GM18858 (cell line): ENCODE measurements at regions not wholly inside any gene's neighbourhood (a gene's known extent, or its start where the extent isn't known, plus 50 kb on each side); places are given as distances from the start of the nearest gene placed in this dataset.
"Not testable (repeated sequence)": the region's sequence is repeated elsewhere in the genome, so short reads cannot be mapped to it uniquely, and the experiment has no call there.

Experiments
- ATAC-seq: cut with Tn5 transposase; IDR thresholded peaks from one replicate; pipeline ENCODE4 v1.9.1; 2021; ENCODE audit not compliant: unreplicated experiment

DNA sequence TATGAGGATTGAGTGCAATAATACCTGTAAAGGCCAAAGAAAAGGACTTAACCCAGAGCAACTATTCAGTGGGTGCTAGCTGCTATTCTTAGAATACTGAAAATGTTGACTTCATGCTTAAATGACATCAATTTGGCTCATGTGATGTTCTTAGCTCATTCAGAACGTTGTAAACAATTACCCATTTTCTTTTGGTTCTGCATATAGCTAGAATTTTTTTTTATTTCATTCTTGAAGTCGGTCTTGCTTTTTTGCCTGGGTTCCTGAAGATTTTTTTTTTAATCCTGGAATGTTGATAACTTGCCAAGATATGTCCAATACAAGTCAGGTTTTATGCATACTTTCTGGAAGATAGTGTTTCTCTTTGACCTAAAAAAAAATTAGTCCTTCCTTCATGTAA, 772.0 kb downstream of the LTN1 start:
- no peak for ATAC-seq

- no peak for ATAC-seq
Observed at GRCh38 chr21:28216976-28217523, 775.6 kb downstream of the LTN1 start.

DNA sequence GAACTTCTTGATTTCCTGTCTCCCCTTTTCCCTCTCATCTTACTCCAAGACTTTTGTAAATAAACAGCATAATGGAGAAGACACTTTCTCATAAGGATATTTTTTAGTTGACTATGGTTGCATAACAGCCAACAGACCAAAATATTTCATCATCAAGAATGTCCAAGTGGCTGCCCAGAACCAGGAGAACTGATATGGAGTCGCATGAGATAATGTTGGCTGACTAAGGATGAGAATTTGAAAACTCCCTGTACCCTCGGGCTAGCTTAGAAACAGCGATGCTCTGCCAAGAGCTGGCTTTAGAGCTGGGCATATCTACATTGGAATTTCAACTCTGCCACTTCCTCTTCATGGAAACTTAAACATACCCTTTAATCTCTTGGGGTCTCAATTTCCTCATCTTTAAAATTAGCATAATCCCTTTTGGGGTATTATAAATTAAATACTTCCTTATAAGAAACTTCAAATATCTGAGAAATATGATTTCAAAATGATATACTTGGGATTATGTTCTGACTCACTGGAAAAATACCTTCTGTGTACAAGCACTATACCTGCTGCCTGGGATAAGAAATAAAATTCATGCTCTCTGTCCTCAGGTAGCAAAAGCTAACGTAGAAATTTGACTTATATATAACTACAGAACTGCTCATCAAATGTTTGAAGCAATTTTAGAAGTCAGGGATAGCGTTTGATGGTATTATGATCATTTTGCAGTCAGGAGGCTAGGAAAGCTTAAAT, 777.3 kb downstream of the LTN1 start:
- ATAC-seq, result no peak

DNA sequence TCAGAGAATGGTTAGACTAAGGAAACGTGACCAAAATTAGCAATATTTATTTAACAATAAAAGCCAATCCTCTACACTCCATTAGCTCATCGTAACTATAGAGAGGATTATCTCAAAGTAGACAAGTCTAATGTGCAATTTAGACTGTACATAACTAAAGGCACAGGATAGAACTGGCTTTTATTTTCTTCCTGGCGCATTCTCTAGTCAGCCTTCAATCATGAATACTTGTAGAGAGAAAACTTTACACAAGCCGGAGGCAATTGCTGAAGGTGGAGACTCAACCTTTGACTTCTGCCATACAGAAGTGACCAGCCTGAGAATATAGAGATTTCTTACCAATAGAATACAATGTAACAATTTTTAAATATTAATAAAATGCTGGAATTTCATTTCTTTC, 777.9 kb downstream of the LTN1 start:
- ATAC-seq, result no peak

DNA sequence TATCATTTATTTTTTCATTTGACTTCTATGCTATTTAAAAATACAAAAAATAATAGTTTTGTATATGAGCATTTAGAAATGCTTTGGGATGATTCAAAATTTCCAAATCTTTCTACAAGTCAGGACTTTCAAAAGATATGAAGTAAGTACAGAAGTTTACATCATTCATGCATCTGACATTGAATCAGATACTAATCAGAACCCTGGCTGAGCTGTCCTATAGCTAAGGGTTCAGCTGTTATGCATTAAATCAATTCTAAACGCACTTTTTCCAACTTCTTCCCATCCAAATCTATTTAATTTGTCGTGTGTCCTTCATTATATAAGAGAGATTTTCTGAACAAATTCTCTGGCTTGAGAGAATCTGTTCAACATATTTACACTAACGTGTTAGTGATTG, 779.4 kb downstream of the LTN1 start:
- ATAC-seq, result no peak

DNA sequence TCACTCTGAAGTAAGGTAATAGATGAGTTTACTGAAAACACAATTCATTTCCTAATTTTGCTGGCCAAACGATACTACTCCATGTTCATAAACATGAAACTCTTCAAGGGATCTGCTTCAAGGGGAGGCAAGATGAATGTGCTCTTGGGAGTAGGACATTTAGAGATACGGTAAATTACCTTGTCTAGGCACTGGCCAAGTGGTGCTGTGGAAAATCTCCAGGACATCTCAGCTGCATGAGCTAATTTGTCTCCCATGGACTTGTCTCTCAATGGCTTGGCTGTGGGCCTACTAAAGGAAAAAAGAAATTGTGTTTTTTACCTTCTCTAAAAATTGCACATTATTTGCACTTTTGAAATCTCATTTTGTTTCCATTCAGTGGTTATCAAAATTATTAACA, 780.6 kb downstream of the LTN1 start:
- ATAC-seq, result no peak

- no peak for ATAC-seq
Observed at GRCh38 chr21:28207436-28208173, 785.1 kb downstream of the LTN1 start.

- no peak for ATAC-seq
Observed at GRCh38 chr21:28200726-28201125, 792.0 kb downstream of the LTN1 start.

- ATAC-seq, result no peak
Observed at GRCh38 chr21:28196981-28197380, 795.7 kb downstream of the LTN1 start.

DNA sequence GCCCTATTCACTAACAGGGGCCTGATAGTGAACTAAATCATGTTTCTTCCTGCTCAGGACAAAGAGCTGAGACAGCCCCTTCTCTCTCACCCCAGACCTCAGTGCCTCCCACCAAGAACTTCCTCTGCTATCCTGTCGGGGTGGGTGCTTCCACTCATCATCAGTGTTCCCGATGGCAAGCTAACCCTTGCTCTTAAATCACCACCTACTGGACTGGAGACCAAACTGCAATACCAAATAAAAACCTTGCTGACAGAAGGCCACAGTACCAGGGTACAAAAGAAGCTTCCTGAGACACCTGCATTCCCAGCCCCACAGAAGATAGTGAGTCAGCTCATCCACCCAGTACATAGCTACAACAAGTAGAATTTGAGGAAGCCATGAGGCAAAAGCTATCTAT, 799.5 kb downstream of the LTN1 start:
- no peak for ATAC-seq

DNA sequence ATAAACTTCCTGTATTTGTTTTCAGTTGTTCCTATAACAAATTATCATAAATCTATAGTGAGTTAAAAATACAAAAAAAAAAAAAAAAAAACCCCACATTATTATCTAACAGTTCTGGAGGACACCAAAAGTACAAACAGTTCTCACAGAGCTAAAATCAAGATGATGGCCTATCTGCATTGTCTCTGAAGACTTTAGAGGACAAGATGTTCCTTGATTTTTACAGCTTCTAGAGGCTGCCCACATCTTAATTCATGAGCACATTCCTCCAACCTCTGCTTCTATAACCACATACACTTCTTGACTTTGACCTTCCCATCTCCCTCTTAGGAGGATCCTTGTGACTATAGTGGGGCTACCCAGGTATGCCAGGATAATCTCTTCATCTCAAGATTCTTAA, 806.1 kb downstream of the LTN1 start:
- no peak for ATAC-seq

DNA sequence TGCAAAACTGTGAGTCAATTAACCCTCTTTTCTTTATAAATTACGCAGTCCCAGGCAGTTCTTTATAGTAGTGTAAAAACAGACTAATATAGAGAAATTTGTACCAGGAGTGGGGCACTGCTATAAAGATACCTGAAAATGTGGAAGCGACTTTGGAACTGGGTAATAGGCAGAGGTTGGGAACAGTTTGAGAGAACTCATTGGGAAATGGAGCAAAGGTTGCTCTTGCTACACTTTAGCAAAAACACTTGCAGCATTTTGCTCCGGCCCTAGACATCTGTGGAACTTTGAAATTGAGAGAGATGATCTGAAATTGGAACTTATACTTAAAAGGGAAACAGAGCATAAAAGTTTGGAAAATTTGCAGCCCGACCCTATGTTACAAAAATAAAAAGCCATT, 810.9 kb downstream of the LTN1 start:
- ATAC-seq, result no peak

- ATAC-seq, result no peak
Observed at GRCh38 chr21:28179136-28179535, 813.5 kb downstream of the LTN1 start.

DNA sequence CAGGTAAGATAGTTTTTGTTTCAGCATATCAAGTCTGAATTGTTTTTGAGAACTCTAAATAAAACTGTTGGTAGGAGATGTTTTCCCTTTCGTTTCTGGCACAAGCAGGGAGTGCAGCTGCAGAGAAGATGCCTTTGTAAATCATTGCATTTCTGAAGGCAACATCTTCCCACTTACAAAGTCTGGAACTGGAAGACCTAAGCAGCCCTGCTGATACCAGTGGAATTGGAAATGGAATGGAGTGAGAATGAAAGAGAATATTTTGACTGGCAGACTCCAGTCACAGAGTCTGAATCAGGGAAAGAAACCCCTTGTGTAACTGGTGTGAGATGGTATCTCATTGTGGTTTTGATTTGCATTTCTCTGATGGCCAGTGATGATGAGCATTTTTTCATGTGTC, 815.6 kb downstream of the LTN1 start:
- ATAC-seq, result no peak

GRCh38 chr21:28174701-28175100, 818.0 kb downstream of the LTN1 start:
- no peak for ATAC-seq

- ATAC-seq, result no peak
Observed at GRCh38 chr21:28174006-28174405, 818.7 kb downstream of the LTN1 start.

DNA sequence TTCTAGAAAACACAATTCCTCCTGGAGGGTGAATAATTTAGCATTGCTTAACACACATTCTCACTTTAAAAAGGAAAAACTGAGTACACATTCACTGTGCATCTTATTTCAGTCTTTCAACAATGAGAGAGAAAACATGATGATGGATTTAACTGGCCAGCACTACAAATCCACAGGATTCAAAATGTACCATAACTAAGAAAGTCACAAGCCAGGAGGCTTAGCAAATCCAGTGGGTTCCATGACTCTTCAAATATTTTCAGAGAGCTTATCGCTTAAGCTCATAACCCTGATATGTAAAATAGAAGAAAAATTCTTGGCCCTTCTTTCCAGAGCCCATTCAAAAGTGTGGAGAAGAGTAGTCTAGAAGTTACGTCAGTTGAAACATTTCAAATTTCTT, 820.3 kb downstream of the LTN1 start:
- no peak for ATAC-seq

- no peak for ATAC-seq
Observed at GRCh38 chr21:28167366-28167765, 825.3 kb downstream of the LTN1 start.

- ATAC-seq, result not testable (repeated sequence)
Observed at GRCh38 chr21:28164519-28164918, 828.2 kb downstream of the LTN1 start.

DNA sequence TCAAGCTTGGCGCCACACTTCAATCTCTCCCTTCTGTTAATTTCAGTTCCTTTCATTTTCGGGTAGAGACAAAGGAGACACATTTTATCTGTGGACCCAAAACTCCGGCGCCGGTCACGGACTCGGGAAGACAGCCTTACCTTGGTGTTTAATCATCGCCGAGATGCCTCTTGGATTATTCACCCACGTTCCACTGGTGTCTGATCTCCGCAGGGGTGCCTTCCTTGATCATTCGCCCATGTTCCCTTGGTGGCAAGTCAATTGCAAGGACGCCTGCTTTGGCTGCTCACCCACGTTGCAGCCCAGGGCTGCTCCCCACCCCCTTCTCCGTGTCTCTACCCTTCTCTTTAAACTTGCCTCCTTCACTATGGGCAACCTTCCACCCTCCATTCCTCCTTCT, 830.6 kb downstream of the LTN1 start:
- ATAC-seq, result not testable (repeated sequence)

- ATAC-seq, result no peak
Observed at GRCh38 chr21:28160378-28160777, 832.3 kb downstream of the LTN1 start.

GRCh38 chr21:28159396-28159795, 833.3 kb downstream of the LTN1 start:
- ATAC-seq, result no peak
